ENCODE measurements at regions not wholly inside any gene's neighbourhood (a gene's known extent, or its start where the extent isn't known, plus 50 kb on each side); places are given as distances from the start of the nearest gene placed in this dataset.

DNA sequence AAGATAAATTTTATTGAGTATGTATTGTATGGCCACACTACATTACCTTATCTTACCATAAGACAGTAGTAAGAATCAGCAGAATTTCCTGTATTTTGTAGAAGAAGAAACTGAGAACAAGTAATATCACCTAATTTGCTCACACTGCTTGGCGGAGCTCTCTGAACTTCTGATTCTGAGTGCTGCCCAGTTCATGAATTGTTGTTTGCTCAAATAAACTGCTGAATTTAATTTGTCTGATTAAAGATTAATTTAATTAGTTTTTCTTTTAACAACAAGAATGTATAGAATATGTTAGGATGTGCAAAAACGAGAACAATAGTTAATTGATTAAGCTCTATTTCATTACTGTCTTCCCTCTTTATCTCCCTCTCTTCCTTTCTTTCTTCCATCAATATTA lies 100.1 kb upstream of the ERBB4 start:
- no peaks in the 10 kb centered on the region for H3K4me1 ChIP-seq
- H3K27ac ChIP-seq = no peak overlapping the region
- no peaks in the 10 kb centered on the region for H3K9me3 ChIP-seq
- ATAC-seq = no peak
- no peak overlapping the region for H3K4me3 ChIP-seq
- H3K36me3 ChIP-seq = no peaks in the 10 kb centered on the region
- 76 to 82% methylated on average over 2 of the region's 2 CpGs for WGBS, 2 donors (ENCODE audit: low coverage in 1 of 2)
- no peaks in the 10 kb centered on the region for H3K27me3 ChIP-seq
- TF ChIP-seq POLR2A (IDR thresholded peaks at IDR 0.05) (no peak), EP300 (IDR thresholded peaks at IDR 0.05) (no peak), CTCF (IDR thresholded peaks at IDR 0.05) (no peak), POLR2AphosphoS5 (IDR thresholded peaks at IDR 0.05) (no peak)

DNA sequence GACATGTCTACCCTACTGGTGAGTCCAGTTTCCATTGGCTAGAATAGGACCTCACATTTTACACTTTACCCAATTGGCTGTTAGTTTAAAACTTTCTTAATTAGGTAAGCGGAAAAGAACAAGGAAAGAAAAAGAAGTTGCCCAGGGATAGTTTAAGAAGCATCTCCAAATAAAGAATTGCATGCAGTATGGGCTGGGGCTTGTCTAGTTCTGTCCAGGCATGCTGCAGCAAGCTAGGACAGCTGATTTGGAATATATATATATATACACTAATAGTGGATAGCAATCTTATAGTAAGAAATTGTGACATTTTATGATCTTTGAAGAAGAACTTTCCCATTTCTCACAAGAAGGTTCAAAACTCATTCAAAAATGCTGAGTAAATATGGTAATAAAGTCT lies 90.0 kb upstream of the ERBB4 start:
- no peak for ATAC-seq
- Histone ChIP-seq H3K4me1 (no peaks in the 10 kb centered on the region), H3K27ac (no peak overlapping the region), H3K27me3 (no peaks in the 10 kb centered on the region), H3K9me3 (no peaks in the 10 kb centered on the region), H3K4me3 (no peak overlapping the region), H3K36me3 (no peaks in the 10 kb centered on the region)
- TF ChIP-seq POLR2A (IDR thresholded peaks at IDR 0.05) = no peak
- TF ChIP-seq EP300 (IDR thresholded peaks at IDR 0.05) = no peak
- TF ChIP-seq CTCF (IDR thresholded peaks at IDR 0.05) = no peak
- no peak for TF ChIP-seq POLR2AphosphoS5 (IDR thresholded peaks at IDR 0.05)
- 89 to 100% methylated on average over 1 of the region's 1 CpG for WGBS, 2 donors (ENCODE audit: low coverage in 1 of 2)

DNA sequence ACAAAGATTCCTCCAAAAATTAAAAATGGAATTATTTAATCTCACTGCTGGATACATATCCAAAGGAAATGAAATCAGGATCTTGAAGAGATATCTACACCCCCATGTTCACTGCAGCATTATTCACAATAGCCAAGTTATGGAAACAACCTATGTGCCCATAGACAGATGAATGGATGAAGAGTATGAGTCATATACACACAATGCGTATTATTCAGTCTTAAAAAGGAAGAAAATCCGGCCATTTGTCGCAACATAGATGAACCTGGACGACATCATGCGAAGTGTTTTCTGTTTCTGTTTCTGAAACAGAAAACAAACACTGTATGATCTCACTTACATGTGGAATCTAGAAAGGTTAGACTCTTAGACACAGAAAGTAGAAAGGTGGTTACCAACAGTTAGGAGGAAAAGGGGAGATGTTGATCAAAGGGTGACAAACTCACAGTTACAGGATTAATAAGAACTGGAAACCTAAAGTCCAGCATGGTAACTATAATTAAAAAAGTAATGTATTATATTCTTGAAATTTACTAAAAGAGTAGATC lies 87.8 kb upstream of the ERBB4 start:
- Histone ChIP-seq H3K27ac (no peak overlapping the region), H3K4me1 (no peaks in the 10 kb centered on the region), H3K36me3 (no peaks in the 10 kb centered on the region), H3K9me3 (no peaks in the 10 kb centered on the region), H3K27me3 (no peaks in the 10 kb centered on the region), H3K4me3 (no peak overlapping the region)
- TF ChIP-seq POLR2A (IDR thresholded peaks at IDR 0.05) = no peak
- TF ChIP-seq CTCF (IDR thresholded peaks at IDR 0.05) = no peak
- TF ChIP-seq POLR2AphosphoS5 (IDR thresholded peaks at IDR 0.05) = no peak
- TF ChIP-seq EP300 (IDR thresholded peaks at IDR 0.05) = no peak
- WGBS, 2 donors (ENCODE audit: low coverage in 1 of 2) = 92 to 97% methylated on average over 5 of the region's 5 CpGs
- ATAC-seq = no peak

- H3K27ac ChIP-seq = no peak overlapping the region
- peaks cover 0 to 7% (median 0%) of the 10 kb centered on the region in 3 donors for H3K9me3 ChIP-seq
- no peak for TF ChIP-seq POLR2AphosphoS5 (IDR thresholded peaks at IDR 0.05)
- TF ChIP-seq POLR2A (IDR thresholded peaks at IDR 0.05) = no peak
- no peak for TF ChIP-seq EP300 (IDR thresholded peaks at IDR 0.05)
- TF ChIP-seq CTCF (IDR thresholded peaks at IDR 0.05) = no peak
- ATAC-seq = no peak
- H3K36me3 ChIP-seq = no peaks in the 10 kb centered on the region
- WGBS, 2 donors (ENCODE audit: low coverage in 1 of 2) = 92 to 100% methylated on average over 1 of the region's 1 CpG
- H3K27me3 ChIP-seq = peaks cover 3% of the 10 kb centered on the region
- H3K4me1 ChIP-seq = no peaks in the 10 kb centered on the region
- no peak overlapping the region for H3K4me3 ChIP-seq
Observed at GRCh38 chr2:212619954-212620353, 81.4 kb upstream of the ERBB4 start.

DNA sequence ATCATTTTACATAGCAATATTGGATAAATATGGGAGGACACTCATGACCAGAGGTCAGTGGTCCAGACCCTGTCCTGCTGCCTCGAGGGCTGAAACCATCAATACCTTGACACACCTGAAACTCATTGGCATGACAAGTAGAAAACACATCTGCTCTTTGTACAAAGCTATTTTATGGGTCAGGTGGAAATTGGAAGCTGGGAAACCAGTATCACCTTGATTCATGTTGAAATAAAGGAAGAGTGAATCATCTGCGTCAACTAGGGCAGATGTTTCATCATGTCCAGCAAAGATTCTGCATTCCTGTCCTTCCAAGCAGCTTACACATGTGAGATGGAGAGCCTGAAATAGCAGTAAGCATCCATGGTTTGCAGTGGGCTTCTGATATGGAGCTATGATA lies 80.0 kb upstream of the ERBB4 start:
- TF ChIP-seq CTCF (IDR thresholded peaks at IDR 0.05) (no peak), POLR2AphosphoS5 (IDR thresholded peaks at IDR 0.05) (no peak), EP300 (IDR thresholded peaks at IDR 0.05) (no peak), POLR2A (IDR thresholded peaks at IDR 0.05) (no peak)
- no peaks in the 10 kb centered on the region for H3K36me3 ChIP-seq
- peaks cover 3% of the 10 kb centered on the region for H3K27me3 ChIP-seq
- no peak overlapping the region for H3K4me3 ChIP-seq
- ATAC-seq = no peak
- no peaks in the 10 kb centered on the region for H3K4me1 ChIP-seq
- H3K27ac ChIP-seq = no peak overlapping the region
- peaks cover 0 to 7% (median 0%) of the 10 kb centered on the region in 3 donors for H3K9me3 ChIP-seq
- WGBS, 2 donors (ENCODE audit: low coverage in 1 of 2) = 75 to 78% methylated on average over 2 of the region's 2 CpGs

Measured in gastroesophageal sphincter (tissue), 4 donors.